GM19351 (cell line): ENCODE measurements at regions not wholly inside any gene's neighbourhood (a gene's known extent, or its start where the extent isn't known, plus 50 kb on each side); places are given as distances from the start of the nearest gene placed in this dataset.
A peak's percentile ranks its signal among the peaks of the same experiment; 100 is the strongest.

Source experiments
- ATAC-seq: cut with Tn5 transposase; IDR thresholded peaks from one replicate; pipeline ENCODE4 v1.9.1; 2021; ENCODE audit warnings: mild to moderate bottlenecking, moderate library complexity; ENCODE audit not compliant: unreplicated experiment

DNA sequence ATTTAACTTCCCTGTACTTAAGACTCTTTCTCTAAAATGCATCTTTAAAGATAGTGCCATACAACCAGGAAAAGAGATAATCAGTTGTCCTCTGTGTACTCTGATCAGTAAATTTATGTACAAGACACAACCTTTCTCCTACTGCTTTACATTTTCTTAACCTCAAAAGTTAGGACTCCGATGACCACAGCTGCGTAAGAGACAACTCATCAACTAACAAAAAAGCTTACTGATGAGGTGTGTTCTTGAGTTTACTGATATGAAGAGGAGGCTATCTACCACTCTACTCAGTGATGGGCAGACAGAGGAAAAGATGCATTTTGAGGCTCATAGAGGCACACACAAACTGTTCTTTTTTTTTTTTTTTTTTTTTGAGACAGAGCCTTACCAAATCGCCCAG is 71.4 kb upstream of the HIF1A start:
- no peak for ATAC-seq

DNA sequence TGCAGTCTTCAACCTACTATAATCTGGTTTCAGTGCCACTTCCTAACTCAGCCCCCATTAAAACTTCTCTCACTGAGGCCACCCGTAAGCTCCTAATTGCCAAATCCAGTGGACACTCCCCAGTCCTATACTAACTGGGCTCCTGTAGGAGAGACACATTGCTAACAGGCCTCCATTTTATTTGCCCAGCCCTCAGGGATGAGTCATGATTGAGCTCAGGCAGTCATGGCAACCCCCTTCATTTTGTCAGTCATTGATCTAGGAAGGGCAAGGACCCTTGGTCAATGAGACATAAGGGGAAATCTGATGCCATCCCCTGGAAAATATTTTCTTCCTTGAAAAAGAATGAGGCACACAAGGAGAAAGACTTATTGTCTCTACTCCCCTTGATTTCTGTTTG is 70.1 kb upstream of the HIF1A start:
- no peak for ATAC-seq

DNA sequence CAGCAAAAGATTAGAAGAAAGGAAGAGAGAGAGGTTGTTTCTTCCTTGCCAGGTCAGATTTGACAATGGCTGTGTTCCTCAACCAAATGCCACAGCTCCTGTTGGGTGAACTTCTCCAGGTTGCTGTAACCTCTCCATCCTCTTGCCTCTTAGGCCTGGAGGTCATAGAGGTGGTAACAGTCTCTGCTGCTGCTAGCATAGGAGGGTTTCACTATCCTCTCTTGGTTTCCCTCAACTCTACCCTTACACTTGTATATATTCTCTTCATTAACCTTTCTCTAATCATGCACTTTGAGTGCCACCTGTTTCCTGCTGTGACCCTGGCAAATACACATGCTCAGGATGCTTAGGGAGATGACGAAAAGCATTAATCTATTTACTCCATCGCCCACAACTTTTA is 67.7 kb upstream of the HIF1A start:
- ATAC-seq, result no peak

DNA sequence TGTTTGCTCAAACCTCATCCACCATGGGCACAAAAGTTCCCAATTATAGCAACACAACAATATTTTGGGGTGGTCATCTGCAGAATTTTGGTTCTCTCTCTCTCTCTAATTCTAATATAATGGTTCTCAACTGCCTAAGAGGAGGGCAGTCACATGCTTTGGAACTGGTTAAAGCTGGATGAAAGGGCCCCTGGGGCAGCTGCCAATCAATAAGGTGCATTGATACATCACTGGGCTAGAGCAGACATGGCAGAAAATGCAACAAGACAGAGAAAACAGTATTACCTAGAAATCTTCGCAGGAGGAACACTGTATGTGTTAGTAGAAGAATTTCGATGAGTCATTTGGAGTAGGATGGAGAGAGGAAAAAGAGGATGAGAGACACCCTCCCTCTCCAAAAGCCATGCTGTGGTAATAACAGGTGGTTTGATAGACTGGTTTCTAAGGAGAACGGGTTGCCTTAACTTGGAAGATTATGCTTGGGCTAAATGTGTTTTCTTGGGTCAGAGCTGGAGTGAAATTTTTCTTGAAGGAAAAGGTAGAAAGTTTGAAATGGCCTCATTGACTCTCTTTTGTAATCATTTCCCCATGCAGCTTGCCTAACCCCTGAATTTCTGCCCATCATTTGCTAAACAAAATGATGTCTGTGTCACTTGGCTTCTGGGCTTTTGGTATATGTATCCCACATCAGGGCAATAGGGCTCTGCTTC is 67.1 kb upstream of the HIF1A start:
- no peak for ATAC-seq

DNA sequence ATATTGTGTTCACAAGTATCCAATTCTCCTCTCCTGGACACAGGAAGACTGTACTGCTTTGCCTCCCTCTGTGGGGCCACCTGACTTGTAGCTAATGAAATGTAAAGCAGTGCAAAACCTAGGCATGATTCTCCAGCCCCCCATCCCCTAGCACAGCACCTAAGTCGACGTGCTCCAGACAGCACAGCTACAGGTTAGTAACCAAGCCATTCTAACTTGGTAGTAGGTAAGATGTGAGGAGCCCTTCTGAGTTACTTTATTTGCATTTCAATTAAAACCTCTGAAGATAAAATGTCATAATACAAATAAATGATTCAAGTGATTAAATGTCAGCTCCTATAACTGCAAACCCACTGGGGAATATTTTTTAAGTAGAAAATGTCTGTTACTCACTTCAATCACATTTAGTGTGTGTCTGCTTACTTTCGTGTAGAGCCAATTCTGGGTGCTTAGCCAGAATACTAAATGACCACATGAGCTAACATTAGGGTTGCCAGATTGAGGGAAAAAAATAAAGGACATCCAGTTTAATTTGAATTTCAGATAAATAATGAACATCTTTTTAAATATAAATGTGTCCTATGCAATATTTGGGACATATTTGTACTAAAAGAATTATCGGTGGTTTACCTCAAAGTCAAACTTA is 64.8 kb upstream of the HIF1A start:
- ATAC-seq, result no peak

DNA sequence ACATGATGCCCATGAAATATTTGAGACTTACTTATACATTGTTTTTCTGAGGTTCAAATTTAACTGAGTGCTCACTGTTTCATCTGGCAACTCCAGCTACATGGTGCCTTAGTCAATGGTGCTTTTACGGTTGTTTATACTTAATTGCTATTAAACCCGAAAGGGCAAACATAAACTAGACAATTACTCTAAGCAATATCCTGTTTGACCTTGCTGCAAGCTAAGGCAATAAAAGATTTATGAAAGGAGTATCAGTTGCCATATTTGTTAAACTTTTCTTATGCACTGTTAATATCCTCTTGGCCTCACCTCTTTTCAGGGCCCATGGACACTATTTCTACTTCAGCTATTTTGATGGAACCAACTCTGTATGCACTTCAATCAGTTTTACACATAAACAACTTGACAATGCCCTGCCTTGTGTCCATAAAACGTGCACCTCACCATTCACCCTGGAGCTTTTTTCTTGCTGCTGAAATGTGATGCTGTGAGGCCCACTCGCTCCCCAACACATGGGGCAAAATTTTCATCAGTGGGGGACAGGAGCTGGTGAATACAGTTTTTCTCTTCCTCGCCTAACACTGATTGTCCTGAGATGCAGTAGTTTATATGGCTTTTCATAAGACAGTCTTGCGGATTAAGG is 64.1 kb upstream of the HIF1A start:
- no peak for ATAC-seq

DNA sequence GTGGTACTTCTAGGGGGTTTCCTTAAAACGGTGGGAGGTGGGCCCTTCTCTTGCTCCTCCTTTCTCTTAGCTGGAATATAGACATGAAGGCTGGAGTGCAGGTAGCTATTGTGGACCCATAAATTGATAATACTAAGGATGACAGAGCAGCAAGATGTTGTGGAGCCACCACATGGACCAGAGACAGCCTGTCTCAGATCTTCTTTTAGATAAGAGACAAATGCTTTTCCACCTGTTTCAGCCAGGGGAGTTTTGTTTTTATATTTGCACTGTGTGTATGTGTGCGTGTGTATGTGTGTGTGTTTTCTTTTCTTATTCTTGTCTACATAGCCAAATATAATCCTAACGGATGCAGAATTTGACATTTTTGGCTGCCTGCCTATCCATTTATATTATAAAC is 62.9 kb upstream of the HIF1A start:
- no peak for ATAC-seq

DNA sequence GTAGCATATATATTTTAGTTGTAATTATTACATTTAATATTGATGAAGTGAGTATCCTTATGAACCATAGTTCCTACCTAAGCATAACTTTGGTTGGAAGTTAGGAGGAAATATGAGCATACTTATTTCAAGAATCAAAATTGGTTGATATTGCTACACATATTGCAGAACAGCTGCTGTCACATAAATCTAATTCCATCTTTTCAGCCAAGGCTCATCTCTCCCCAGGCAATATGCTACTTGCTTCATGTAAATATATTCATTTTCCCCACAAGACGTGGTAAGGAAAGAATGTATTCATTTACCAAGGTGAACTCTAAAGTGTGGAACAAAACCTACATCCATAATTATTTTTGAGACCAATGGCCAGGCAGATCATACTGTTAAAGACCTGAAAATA is 62.5 kb upstream of the HIF1A start:
- no peak for ATAC-seq

DNA sequence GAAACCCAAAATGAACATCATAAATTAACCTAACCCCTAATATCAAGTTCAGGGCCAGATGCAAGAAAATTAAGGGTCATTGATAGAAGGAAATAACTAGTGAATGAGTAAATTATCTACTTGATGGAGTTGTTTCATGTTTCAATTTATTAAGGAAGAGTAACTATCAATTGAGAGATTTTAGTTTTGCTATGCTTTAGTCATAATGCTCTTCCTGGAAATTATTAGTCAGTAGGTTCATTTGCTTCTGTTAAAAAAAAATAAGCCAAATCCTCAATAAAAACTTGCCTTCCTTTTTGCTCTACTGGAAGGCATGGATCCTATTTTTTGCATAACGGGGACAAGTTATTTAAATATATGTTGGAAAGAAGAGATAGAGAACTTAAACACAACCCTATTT is 59.0 kb upstream of the HIF1A start:
- ATAC-seq, result no peak

DNA sequence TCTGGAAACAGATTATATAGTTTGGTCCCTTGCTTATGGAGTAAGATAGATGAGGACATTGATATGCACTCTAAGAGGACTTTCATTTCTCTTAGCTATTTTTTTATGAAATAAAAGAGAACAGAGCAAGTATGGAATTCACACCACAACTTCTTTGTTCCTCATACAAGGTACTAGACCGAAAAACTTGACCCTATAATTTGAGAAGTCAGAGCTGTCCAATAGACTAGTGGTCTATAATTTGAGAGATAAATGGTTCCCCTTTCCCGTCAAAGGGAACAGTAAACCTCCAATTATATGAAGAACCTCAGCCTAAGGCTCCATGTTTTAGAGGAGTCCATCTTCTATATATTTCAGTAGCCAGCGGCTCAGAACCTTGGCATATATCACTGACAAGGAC is 58.5 kb upstream of the HIF1A start:
- no peak for ATAC-seq

DNA sequence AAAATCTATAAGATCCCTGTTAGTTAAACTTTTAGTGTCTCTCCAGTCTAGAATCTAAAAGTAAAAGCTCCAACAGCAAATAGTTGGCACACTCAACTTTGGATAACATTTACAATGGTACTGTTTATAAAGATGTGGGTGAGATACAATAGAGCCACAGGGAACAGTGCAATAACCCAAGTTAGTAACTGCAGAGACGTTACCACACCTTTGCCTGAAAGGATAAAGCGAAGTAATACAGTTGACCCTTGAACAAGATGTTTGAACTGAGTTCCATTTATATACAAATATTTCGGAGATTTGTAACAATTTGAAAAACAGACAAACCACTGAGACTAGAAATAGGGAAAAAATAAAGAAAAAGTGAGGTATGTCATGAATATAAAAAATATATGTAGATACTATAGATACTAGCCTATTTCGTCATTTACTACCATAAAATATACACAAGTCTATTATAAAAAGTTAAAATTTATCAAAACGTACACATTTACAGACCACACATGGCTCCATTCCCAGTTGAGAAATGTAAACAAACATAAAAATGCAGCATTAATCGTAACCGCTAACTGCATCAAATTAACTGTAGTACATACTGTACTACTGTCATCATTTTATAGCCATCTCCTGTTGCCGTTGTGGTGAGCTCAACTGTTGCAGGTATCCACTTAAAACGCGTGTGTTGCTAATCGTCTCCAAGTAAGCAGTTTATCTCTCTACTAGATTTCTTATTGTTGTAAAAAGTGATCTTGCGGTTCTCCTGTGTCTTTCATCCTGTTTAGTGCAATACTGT is 56.5 kb upstream of the HIF1A start:
- ATAC-seq, result no peak

DNA sequence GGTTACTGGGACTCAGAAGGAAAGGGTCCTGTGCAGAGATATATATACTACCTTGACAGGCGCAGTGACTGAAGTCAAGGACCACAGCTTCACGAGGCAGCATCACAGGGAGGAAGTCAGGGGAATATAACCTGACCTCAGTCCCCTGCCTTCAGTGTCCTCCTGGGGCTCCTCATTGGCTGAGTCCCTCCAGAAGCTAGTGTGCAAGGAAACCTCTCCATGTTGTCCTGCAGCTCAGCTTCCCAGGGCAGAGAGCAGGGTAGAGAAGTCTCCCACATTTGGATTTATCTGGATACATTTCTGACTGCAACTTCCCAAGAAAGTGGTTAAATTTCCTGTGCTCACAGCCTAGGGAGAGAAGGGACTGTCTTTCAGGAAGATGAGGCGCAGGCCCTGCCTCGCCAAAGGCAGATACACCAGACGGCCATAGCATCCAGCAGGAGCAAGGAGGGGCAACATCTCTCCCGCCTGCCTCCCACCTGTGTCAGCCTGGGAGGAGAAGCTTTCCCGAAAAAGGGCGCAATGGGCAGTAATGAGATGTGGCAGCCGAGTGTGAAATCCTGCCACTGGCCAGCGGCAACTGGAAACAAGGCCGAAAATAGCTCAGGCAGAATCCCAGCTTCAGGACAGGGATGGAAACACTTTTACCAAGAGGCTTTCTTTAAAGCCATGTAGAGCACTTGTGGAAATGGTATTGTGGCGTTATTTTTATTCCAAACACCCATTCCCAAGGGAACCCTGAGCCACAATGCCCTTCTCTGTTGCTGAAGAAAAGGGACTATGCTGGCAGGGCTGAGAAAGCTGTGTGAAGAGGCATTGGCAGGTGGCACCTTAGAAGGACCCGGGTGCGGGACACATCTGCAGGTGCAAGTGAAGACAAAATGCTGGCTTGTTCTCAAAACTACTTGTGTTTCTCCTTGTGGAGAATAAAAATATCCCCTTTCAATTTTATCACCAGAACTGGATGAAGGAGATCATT is 54.9 kb upstream of the HIF1A start:
- no peak for ATAC-seq

DNA sequence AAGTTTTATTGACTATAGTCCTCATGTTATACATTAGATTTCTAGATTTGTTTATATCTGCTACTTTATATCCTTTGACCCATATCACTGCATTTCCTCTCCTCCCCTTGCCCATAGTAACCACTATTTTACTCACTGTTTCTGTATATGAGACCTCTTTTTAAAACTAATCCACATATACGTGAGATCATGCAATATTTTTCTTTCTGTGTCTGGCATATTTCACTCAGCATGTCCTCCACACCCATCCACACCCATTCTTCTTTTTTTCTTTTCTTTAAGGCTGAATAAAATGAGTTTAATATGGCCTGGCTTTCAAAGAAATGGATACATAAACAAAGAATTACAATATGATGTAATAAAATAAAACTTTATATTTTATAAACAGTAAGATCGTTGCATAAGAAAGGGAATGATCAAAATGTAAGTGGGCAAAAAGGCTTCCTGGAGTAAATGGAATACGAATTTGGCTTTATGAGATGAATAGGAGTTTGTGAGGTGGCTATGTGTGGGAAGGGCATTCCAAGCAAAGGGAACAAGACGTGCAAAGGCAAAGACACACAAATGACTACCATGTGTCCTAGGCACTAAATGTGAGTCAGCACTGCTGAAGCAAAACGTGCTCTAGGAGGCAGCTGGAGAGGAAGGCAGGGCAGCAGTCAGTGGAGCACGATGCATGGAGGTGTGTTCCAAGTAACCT is 53.2 kb upstream of the HIF1A start:
- no peak for ATAC-seq

DNA sequence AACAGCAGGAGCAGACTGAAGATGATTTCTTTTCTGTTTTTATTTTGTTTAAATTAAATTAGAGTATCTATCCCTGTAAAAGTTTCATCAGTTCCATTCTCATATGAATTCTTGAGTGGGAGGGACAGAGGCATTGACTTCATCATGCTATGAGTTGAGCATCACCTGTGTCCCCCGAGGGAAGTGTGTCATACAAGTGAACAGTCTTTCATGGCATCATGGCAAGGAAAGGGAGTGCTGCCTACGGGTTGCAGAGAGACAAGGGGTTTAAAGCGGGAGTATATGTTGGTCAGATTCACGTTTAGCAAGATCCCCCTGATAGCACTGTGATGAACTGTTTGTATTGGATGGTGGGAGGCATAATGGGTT is 52.7 kb upstream of the HIF1A start:
- no peak for ATAC-seq

DNA sequence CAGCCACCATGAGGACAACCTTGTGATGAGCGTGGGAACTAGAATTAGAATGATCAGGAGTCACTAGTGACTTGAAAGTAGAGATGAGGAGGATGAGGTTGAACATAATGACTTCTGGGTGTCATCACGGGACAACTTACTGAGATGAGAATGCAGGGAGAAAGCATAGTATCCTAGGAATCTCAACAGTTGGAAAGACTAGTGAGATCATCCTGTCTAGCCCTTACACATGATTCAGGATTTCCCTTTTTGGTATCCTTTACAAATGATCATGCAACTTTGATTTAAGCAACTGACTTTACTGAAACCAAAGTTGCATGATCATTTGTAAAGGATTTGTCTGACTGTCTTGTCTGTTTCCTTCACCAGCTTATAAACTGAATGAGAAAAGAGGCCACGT is 51.8 kb upstream of the HIF1A start:
- ATAC-seq, result no peak

DNA sequence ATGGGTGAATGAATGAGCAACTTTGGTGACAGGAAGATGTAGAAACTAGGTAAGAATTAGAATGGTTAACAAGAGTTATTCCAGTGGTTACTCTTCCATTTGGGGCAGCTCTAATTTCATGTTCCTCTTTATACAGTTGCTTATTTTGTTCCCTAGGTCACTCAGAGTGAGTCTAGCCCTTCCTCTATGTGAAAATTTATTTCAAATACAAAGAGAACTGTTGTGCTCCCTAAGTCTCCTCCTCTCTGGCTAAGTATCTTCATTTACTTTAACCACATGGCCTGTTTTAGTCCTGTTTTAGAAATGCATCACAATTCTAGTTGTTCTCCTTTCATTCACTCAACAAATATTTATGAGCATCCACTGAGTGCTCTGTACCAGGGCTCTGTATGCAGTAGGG is 51.1 kb upstream of the HIF1A start:
- peak; percentile 18 for ATAC-seq

DNA sequence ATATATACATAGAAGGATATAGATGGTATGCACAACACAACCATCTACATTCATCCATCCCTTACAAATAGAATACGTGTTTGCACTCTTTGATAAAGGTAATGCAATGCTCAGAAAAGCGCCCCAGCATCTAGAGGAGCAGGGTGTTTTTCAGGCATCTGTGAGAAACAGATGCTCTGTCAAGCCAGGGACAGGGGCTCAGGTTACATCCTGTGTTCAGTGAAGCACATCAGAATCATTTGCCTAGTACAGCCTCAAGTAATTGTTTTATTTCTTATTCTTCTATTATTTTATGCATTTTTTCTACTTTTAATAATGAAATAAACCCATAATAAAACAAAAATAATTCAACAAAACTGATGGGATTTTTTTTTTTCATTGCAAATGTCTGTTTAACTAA is 50.5 kb upstream of the HIF1A start:
- ATAC-seq, result peak; percentile 92

DNA sequence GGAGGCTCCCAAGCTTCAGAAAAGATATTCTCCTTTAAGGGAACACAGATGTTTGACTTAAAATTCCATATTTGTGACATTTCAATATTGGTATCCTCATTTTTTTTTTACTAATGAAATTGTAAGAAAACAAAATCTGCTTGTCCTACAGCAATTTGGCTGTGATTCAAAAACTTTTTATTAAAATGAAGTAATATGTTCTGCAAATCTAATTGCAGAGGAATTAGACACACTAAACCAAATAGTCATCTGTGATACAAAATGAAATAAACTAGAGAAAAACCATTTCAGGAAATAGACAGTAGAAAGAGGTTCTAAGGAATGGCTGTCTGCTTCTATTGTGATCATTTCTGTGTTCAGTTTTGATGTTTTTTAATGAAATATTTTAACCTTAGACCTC is 50.1 kb upstream of the HIF1A start:
- no peak for ATAC-seq
